Stimulated activated CD8-positive, alpha-beta memory T cell treated with anti-CD3 and anti-CD28 coated beads, Interleukin-15, amount 100 ng/mL, for 24 hours (primary cell): ENCODE measurements at regions not wholly inside any gene's neighbourhood (a gene's known extent, or its start where the extent isn't known, plus 50 kb on each side); places are given as distances from the start of the nearest gene placed in this dataset.
"Not testable (repeated sequence)": the region's sequence is repeated elsewhere in the genome, so short reads cannot be mapped to it uniquely, and the experiment has no call there.

ENCODE experiments used
- DNase-seq: peaks from one replicate; pipeline ENCODE4 v3.0.0-alpha.2; 2020; ENCODE audit warnings: low read depth

- no peak for DNase-seq
These were observed 137.2 kb upstream of the IGFBP3 start for GRCh38 chr7:46058086-46058823.

GRCh38 chr7:46054915-46055314 lies 133.8 kb upstream of the IGFBP3 start:
- DNase-seq = no peak

- no peak for DNase-seq
These were observed 133.2 kb upstream of the IGFBP3 start for GRCh38 chr7:46054272-46054671.

GRCh38 chr7:46047581-46047980 lies 126.5 kb upstream of the IGFBP3 start:
- DNase-seq = no peak

- not testable (repeated sequence) for DNase-seq
These were observed 122.3 kb upstream of the IGFBP3 start for GRCh38 chr7:46043338-46043737.

GRCh38 chr7:46039813-46040212 lies 118.7 kb upstream of the IGFBP3 start:
- DNase-seq = not testable (repeated sequence)

GRCh38 chr7:46035166-46035565 lies 114.1 kb upstream of the IGFBP3 start:
- DNase-seq = no peak

GRCh38 chr7:46034056-46034768 lies 113.1 kb upstream of the IGFBP3 start:
- DNase-seq = no peak

GRCh38 chr7:46033592-46033991 lies 112.5 kb upstream of the IGFBP3 start:
- no peak for DNase-seq

- no peak for DNase-seq
These were observed 111.9 kb upstream of the IGFBP3 start for GRCh38 chr7:46032942-46033341.

- DNase-seq = no peak
These were observed 111.3 kb upstream of the IGFBP3 start for GRCh38 chr7:46032353-46032752.

GRCh38 chr7:46029111-46029704 lies 108.1 kb upstream of the IGFBP3 start:
- no peak for DNase-seq

GRCh38 chr7:46028246-46028645 lies 107.2 kb upstream of the IGFBP3 start:
- no peak for DNase-seq

GRCh38 chr7:46026741-46027140 lies 105.7 kb upstream of the IGFBP3 start:
- DNase-seq = no peak

- no peak for DNase-seq
These were observed 103.3 kb upstream of the IGFBP3 start for GRCh38 chr7:46024263-46024916.

- no peak for DNase-seq
These were observed 101.3 kb upstream of the IGFBP3 start for GRCh38 chr7:46022397-46022796.

- DNase-seq = no peak
These were observed 94.2 kb upstream of the IGFBP3 start for GRCh38 chr7:46015107-46015868.

GRCh38 chr7:46011501-46011900 lies 90.4 kb upstream of the IGFBP3 start:
- DNase-seq = no peak

GRCh38 chr7:46011059-46011458 lies 90.0 kb upstream of the IGFBP3 start:
- no peak for DNase-seq

- DNase-seq = no peak
These were observed 88.1 kb upstream of the IGFBP3 start for GRCh38 chr7:46009211-46009610.

- no peak for DNase-seq
These were observed 87.0 kb upstream of the IGFBP3 start for GRCh38 chr7:46007990-46008643.
